ENCODE measurements at regions not wholly inside any gene's neighbourhood (a gene's known extent, or its start where the extent isn't known, plus 50 kb on each side); places are given as distances from the start of the nearest gene placed in this dataset.

- H3K4me1 ChIP-seq (ENCODE audit: insufficient read depth): peaks cover 6% of the 10 kb centered on the region
- TF ChIP-seq EP300 (IDR thresholded peaks at IDR 0.05) (no peak), POLR2A (IDR thresholded peaks at IDR 0.05) (no peak), CTCF (IDR thresholded peaks at IDR 0.05) (no peak)
- no peak for DNase-seq
- WGBS, 3 donors: 90 to 94% (median 93%) methylated on average over 3 of the region's 3 CpGs
- no peaks in the 10 kb centered on the region for H3K27me3 ChIP-seq
- H3K36me3 ChIP-seq: no peaks in the 10 kb centered on the region
- no peaks in the 10 kb centered on the region for H3K9me3 ChIP-seq
- no peak overlapping the region for H3K27ac ChIP-seq
- H3K4me3 ChIP-seq: no peak overlapping the region
- intact Hi-C loops (cut with DNase I): loop anchor here in 2 of 4 donors (5.0 to 10.0 kb wide), 2 partner anchors 316 to 319 kb away; no protein-coding TSS in a partner anchor
Measured at GRCh38 chr6:157755746-157756411, 67.2 kb upstream of the SNX9 start.

- TF ChIP-seq EP300 (IDR thresholded peaks at IDR 0.05) (no peak), CTCF (IDR thresholded peaks at IDR 0.05) (peak; percentile 64 to 85 (median 83))
- peak; percentile 84 to 93 (median 91) for DNase-seq
- H3K36me3 ChIP-seq: no peaks in the 10 kb centered on the region
- H3K4me1 ChIP-seq (ENCODE audit: insufficient read depth): peaks cover 7% of the 10 kb centered on the region
- 22 to 24% (median 23%) methylated on average over 19 of the region's 19 CpGs for WGBS, 3 donors
- intact Hi-C loops (cut with DNase I): loop anchor here in 2 of 4 donors (5.0 to 10.0 kb wide), 2 partner anchors 315 to 318 kb away; no protein-coding TSS in a partner anchor
- no peak overlapping the region for H3K27ac ChIP-seq
- H3K4me3 ChIP-seq: no peak overlapping the region
- H3K27me3 ChIP-seq: no peaks in the 10 kb centered on the region
- no peaks in the 10 kb centered on the region for H3K9me3 ChIP-seq
Measured at GRCh38 chr6:157756708-157757429, 66.2 kb upstream of the SNX9 start.

- Histone ChIP-seq H3K27ac (no peak overlapping the region), H3K27me3 (no peaks in the 10 kb centered on the region), H3K4me1 (ENCODE audit: insufficient read depth) (peaks cover 7% of the 10 kb centered on the region), H3K4me3 (no peak overlapping the region), H3K9me3 (no peaks in the 10 kb centered on the region), H3K36me3 (no peaks in the 10 kb centered on the region)
- intact Hi-C loops (cut with DNase I): loop anchor here in 2 of 4 donors (5.0 to 10.0 kb wide), 2 partner anchors 315 to 317 kb away; no protein-coding TSS in a partner anchor
- TF ChIP-seq POLR2A (IDR thresholded peaks at IDR 0.05): no peak
- no peak for TF ChIP-seq CTCF (IDR thresholded peaks at IDR 0.05)
- no peak for TF ChIP-seq EP300 (IDR thresholded peaks at IDR 0.05)
- DNase-seq: no peak
- 90 to 94% (median 91%) methylated on average over 7 of the region's 7 CpGs for WGBS, 3 donors
Measured at GRCh38 chr6:157757430-157758403, 65.3 kb upstream of the SNX9 start.

GRCh38 chr6:157758516-157759023 is 64.5 kb upstream of the SNX9 start:
- Histone ChIP-seq H3K27me3 (no peaks in the 10 kb centered on the region), H3K36me3 (no peaks in the 10 kb centered on the region), H3K4me3 (no peak overlapping the region), H3K9me3 (no peaks in the 10 kb centered on the region), H3K27ac (no peak overlapping the region), H3K4me1 (ENCODE audit: insufficient read depth) (peaks cover 9% of the 10 kb centered on the region)
- TF ChIP-seq CTCF (IDR thresholded peaks at IDR 0.05): no peak
- TF ChIP-seq POLR2A (IDR thresholded peaks at IDR 0.05): no peak
- no peak for TF ChIP-seq EP300 (IDR thresholded peaks at IDR 0.05)
- DNase-seq: no peak
- intact Hi-C loops (cut with DNase I): loop anchor here in 2 of 4 donors (5.0 to 10.0 kb wide), 2 partner anchors 314 to 316 kb away; no protein-coding TSS in a partner anchor
- 94 to 96% (median 94%) methylated on average over 7 of the region's 7 CpGs for WGBS, 3 donors

Data from ovary (tissue), 7 donors.